Activated CD8-positive, alpha-beta T cell treated with anti-CD3 and anti-CD28 coated beads, Interleukin-2, amount 10 ng/mL, durations not matched to agents 7 days and 5 days (primary cell): ENCODE measurements at regions not wholly inside any gene's neighbourhood (a gene's known extent, or its start where the extent isn't known, plus 50 kb on each side); places are given as distances from the start of the nearest gene placed in this dataset.
"Not testable (repeated sequence)": the region's sequence is repeated elsewhere in the genome, so short reads cannot be mapped to it uniquely, and the experiment has no call there.

Experiments used
- ATAC-seq: fragments of 150-1000 bp; cut with Tn5 transposase; one replicate; pipeline ENCODE4 v1.10.0; 2021; ENCODE audit warnings: moderate library complexity
- CTCF ChIA-PET: fragments of 350-600 bp; sonication (Branson Sonifier 250); formaldehyde crosslinking; loops from one replicate; lab custom pipeline; 2021; ENCODE audit warnings: antibody characterized with exemption; lab: Charles Lee
- POLR2A ChIA-PET: fragments of 350-600 bp; sonication (Branson Sonifier 250); formaldehyde crosslinking; loops from one replicate; lab custom pipeline; 2021; ENCODE audit warnings: antibody characterized with exemption; lab: Charles Lee
- DNase-seq: peaks from one replicate; pipeline ENCODE4 v3.0.0-alpha.2; 2020
- H3K27ac Mint-ChIP-seq: one replicate; pipeline ENCODE4 v1.8.0; 2021; ENCODE audit warnings: mild to moderate bottlenecking, mixed read lengths
- H3K27me3 Mint-ChIP-seq: one replicate; pipeline ENCODE4 v1.8.0; 2021; ENCODE audit warnings: low read depth, mixed read lengths
- H3K36me3 Mint-ChIP-seq: one replicate; pipeline ENCODE4 v1.8.0; 2021; ENCODE audit warnings: low read depth, mixed read lengths
- H3K4me1 Mint-ChIP-seq: one replicate; pipeline ENCODE4 v1.8.0; 2021; ENCODE audit warnings: low read depth, mixed read lengths
- H3K4me3 Mint-ChIP-seq: one replicate; pipeline ENCODE4 v1.8.0; 2021; ENCODE audit warnings: mild to moderate bottlenecking, mixed read lengths
- H3K9me3 Mint-ChIP-seq: one replicate; pipeline ENCODE4 v1.8.0; 2022; ENCODE audit warnings: mixed read lengths; ENCODE audit not compliant: insufficient read depth

GRCh38 chr6:144953552-144954240, 668.6 kb downstream of the UTRN start:
- ChIA-PET POLR2A (no interaction called here), CTCF (interaction anchor here (0.8 kb wide), 1 partner anchor 22 kb away, joined by 3 read pairs; no protein-coding TSS in a partner anchor)
- H3K27me3 Mint-ChIP-seq = peaks cover 3% of the 10 kb centered on the region
- no peak overlapping the region for H3K4me3 Mint-ChIP-seq
- no peaks in the 10 kb centered on the region for H3K9me3 Mint-ChIP-seq
- DNase-seq (no peak), ATAC-seq (no peak)
- H3K36me3 Mint-ChIP-seq = no peaks in the 10 kb centered on the region
- no peak overlapping the region for H3K27ac Mint-ChIP-seq
- no peaks in the 10 kb centered on the region for H3K4me1 Mint-ChIP-seq

- Mint-ChIP-seq H3K27me3 (peaks cover 3% of the 10 kb centered on the region), H3K27ac (no peak overlapping the region), H3K4me3 (no peak overlapping the region), H3K4me1 (no peaks in the 10 kb centered on the region), H3K36me3 (no peaks in the 10 kb centered on the region), H3K9me3 (no peaks in the 10 kb centered on the region)
- no peak for DNase-seq
- ChIA-PET POLR2A (no interaction called here), CTCF (no interaction called here)
- no peak for ATAC-seq
Measured at GRCh38 chr6:144954241-144954556, 669.1 kb downstream of the UTRN start.

- DNase-seq (no peak), ATAC-seq (no peak)
- Mint-ChIP-seq H3K4me3 (no peak overlapping the region), H3K9me3 (no peaks in the 10 kb centered on the region), H3K27ac (no peak overlapping the region), H3K27me3 (peaks cover 5% of the 10 kb centered on the region), H3K36me3 (no peaks in the 10 kb centered on the region), H3K4me1 (no peaks in the 10 kb centered on the region)
- ChIA-PET CTCF (no interaction called here), POLR2A (no interaction called here)
Measured at GRCh38 chr6:144955392-144955791, 670.3 kb downstream of the UTRN start.

GRCh38 chr6:144955859-144956258, 670.7 kb downstream of the UTRN start:
- H3K27me3 Mint-ChIP-seq = peaks cover 5% of the 10 kb centered on the region
- no peaks in the 10 kb centered on the region for H3K36me3 Mint-ChIP-seq

GRCh38 chr6:144956697-144957096, 671.6 kb downstream of the UTRN start:
- H3K4me1 Mint-ChIP-seq, POLR2A ChIA-PET, H3K36me3 Mint-ChIP-seq, CTCF ChIA-PET, H3K27ac Mint-ChIP-seq, DNase-seq, H3K9me3 Mint-ChIP-seq, H3K4me3 Mint-ChIP-seq, H3K27me3 Mint-ChIP-seq, ATAC-seq: not testable (repeated sequence)

More at GRCh38 chr6:144955859-144956258, 670.7 kb downstream of the UTRN start:
- no peak for DNase-seq
- no peak overlapping the region for H3K27ac Mint-ChIP-seq
- no peak overlapping the region for H3K4me3 Mint-ChIP-seq
- no peaks in the 10 kb centered on the region for H3K4me1 Mint-ChIP-seq
- ChIA-PET POLR2A (no interaction called here), CTCF (no interaction called here)
- no peaks in the 10 kb centered on the region for H3K9me3 Mint-ChIP-seq
- ATAC-seq = no peak

GRCh38 chr6:144957236-144957937, 672.3 kb downstream of the UTRN start:
- H3K27me3 Mint-ChIP-seq = peaks cover 4% of the 10 kb centered on the region
- no peak overlapping the region for H3K27ac Mint-ChIP-seq
- CTCF ChIA-PET = no interaction called here
- H3K9me3 Mint-ChIP-seq = no peaks in the 10 kb centered on the region
- DNase-seq (no peak), ATAC-seq (no peak)
- H3K4me1 Mint-ChIP-seq = no peaks in the 10 kb centered on the region
- POLR2A ChIA-PET = no interaction called here
- H3K4me3 Mint-ChIP-seq = no peak overlapping the region
- no peaks in the 10 kb centered on the region for H3K36me3 Mint-ChIP-seq

- peaks cover 2% of the 10 kb centered on the region for H3K27me3 Mint-ChIP-seq
- POLR2A ChIA-PET = no interaction called here
- CTCF ChIA-PET = no interaction called here
Measured at GRCh38 chr6:144969154-144969553, 684.0 kb downstream of the UTRN start.

GRCh38 chr6:144969602-144970272, 684.6 kb downstream of the UTRN start:
- no peaks in the 10 kb centered on the region for H3K9me3 Mint-ChIP-seq

More at GRCh38 chr6:144969154-144969553, 684.0 kb downstream of the UTRN start:
- DNase-seq = no peak
- no peak overlapping the region for H3K27ac Mint-ChIP-seq
- no peaks in the 10 kb centered on the region for H3K36me3 Mint-ChIP-seq
- no peaks in the 10 kb centered on the region for H3K9me3 Mint-ChIP-seq
- no peaks in the 10 kb centered on the region for H3K4me1 Mint-ChIP-seq
- H3K4me3 Mint-ChIP-seq = no peak overlapping the region
- no peak for ATAC-seq

GRCh38 chr6:144977250-144977864, 692.2 kb downstream of the UTRN start:
- POLR2A ChIA-PET, H3K4me1 Mint-ChIP-seq, ATAC-seq, DNase-seq, CTCF ChIA-PET, H3K27ac Mint-ChIP-seq, H3K4me3 Mint-ChIP-seq, H3K9me3 Mint-ChIP-seq, H3K36me3 Mint-ChIP-seq: not testable (repeated sequence)
- H3K27me3 Mint-ChIP-seq = peaks cover 14% of the 10 kb centered on the region

More at GRCh38 chr6:144969602-144970272, 684.6 kb downstream of the UTRN start:
- Mint-ChIP-seq H3K4me1 (no peaks in the 10 kb centered on the region), H3K36me3 (no peaks in the 10 kb centered on the region), H3K4me3 (no peak overlapping the region), H3K27ac (no peak overlapping the region), H3K27me3 (peaks cover 2% of the 10 kb centered on the region)
- ATAC-seq (no peak), DNase-seq (no peak)
- CTCF ChIA-PET = no interaction called here
- POLR2A ChIA-PET = no interaction called here

- Mint-ChIP-seq H3K36me3 (no peaks in the 10 kb centered on the region), H3K27ac (no peak overlapping the region), H3K9me3 (no peaks in the 10 kb centered on the region), H3K27me3 (peaks cover 18% of the 10 kb centered on the region), H3K4me3 (no peak overlapping the region), H3K4me1 (no peaks in the 10 kb centered on the region)
- ATAC-seq = no peak
- ChIA-PET POLR2A (no interaction called here), CTCF (no interaction called here)
- no peak for DNase-seq
Measured at GRCh38 chr6:144978208-144978607, 693.1 kb downstream of the UTRN start.

- Mint-ChIP-seq H3K27ac (no peak overlapping the region), H3K9me3 (no peaks in the 10 kb centered on the region), H3K4me1 (no peaks in the 10 kb centered on the region), H3K4me3 (no peak overlapping the region), H3K36me3 (no peaks in the 10 kb centered on the region), H3K27me3 (peaks cover 28% of the 10 kb centered on the region)
- ChIA-PET POLR2A (no interaction called here), CTCF (no interaction called here)
- DNase-seq (no peak), ATAC-seq (no peak)
Measured at GRCh38 chr6:144986271-144986670, 701.1 kb downstream of the UTRN start.
